GM23338 (cell line): ENCODE measurements at regions not wholly inside any gene's neighbourhood (a gene's known extent, or its start where the extent isn't known, plus 50 kb on each side); places are given as distances from the start of the nearest gene placed in this dataset.

Experiments
- CREB1 ChIP-seq: fragments of 250-450 bp; sonication (Bioruptor Pico); IDR thresholded peaks from 2 replicates; pipeline ENCODE4 v1.5.0; 2020; ENCODE audit warnings: low read depth, mild to moderate bottlenecking, moderate library complexity
- CTCF ChIP-seq, 2 experiments: fragments of 200-600 bp in 1 of 2; sonication (generic) in 1 of 2; conservative IDR thresholded peaks; 2 replicates each; pipeline versions ENCODE4 v1.5.1 to v1.6.1; 2016 to 2017; ENCODE audit warnings: antibody characterized with exemption in 2 of 2, low read depth in 2 of 2, mild to moderate bottlenecking in 2 of 2, moderate library complexity in 1 of 2
- EZH2 ChIP-seq: fragments of 200-600 bp; sonication (generic); IDR thresholded peaks from one replicate; pipeline ENCODE4 v1.8.0; 2017; ENCODE audit warnings: antibody characterized with exemption, mild to moderate bottlenecking, low read depth; ENCODE audit not compliant: unreplicated experiment
- EZH2phosphoT487 ChIP-seq: fragments of 200-600 bp; sonication (generic); IDR thresholded peaks from one replicate; pipeline ENCODE4 v1.8.1; 2018; ENCODE audit warnings: antibody characterized with exemption; ENCODE audit not compliant: unreplicated experiment
- JUNB ChIP-seq: IDR thresholded peaks from one replicate; pipeline ENCODE4 v1.6.1; 2016; ENCODE audit warnings: antibody characterized with exemption; ENCODE audit not compliant: unreplicated experiment
- NANOG ChIP-seq: IDR thresholded peaks from 2 replicates; pipeline ENCODE4 v1.6.1; 2016; ENCODE audit warnings: antibody characterized with exemption, borderline replicate concordance
- REST ChIP-seq: IDR thresholded peaks from one replicate; pipeline ENCODE4 v1.6.1; 2018; ENCODE audit warnings: antibody characterized with exemption; ENCODE audit not compliant: unreplicated experiment

- no peak for TF ChIP-seq EZH2
- no peak for TF ChIP-seq CTCF (conservative IDR thresholded peaks at IDR 0.05; ENCODE audit: low read depth in 2 of 2)
- no peak for TF ChIP-seq JUNB
- TF ChIP-seq NANOG = no peak
- TF ChIP-seq REST = no peak
- TF ChIP-seq EZH2phosphoT487 = no peak
- no peak for TF ChIP-seq CREB1 (CRISPR knock-in tag)
These were observed 151.1 kb upstream of the ARHGEF26 start for GRCh38 chr3:153970047-153970446.
